ENCODE measurements at regions not wholly inside any gene's neighbourhood (a gene's known extent, or its start where the extent isn't known, plus 50 kb on each side); places are given as distances from the start of the nearest gene placed in this dataset.

DNA sequence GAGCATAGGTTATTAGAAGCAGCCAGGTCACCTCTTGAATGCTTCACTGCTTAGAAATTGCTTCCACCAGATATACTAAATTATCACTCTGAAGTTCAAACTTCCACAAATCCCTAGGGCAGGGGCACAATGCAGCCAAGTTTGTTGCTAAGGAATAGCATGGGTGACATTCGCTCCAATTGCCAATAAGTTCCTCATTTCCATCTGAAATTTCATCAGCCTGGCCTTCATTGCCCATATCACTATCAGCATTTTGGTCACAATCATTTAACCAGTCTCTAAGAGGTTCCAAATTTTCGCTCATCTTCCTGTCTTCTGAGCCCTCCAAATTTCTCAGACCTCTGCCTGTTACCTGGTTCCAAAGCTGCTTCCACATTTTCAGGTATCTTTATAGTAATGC lies 356.1 kb downstream of the DAD1 start:
- TF ChIP-seq, protein P1, sequence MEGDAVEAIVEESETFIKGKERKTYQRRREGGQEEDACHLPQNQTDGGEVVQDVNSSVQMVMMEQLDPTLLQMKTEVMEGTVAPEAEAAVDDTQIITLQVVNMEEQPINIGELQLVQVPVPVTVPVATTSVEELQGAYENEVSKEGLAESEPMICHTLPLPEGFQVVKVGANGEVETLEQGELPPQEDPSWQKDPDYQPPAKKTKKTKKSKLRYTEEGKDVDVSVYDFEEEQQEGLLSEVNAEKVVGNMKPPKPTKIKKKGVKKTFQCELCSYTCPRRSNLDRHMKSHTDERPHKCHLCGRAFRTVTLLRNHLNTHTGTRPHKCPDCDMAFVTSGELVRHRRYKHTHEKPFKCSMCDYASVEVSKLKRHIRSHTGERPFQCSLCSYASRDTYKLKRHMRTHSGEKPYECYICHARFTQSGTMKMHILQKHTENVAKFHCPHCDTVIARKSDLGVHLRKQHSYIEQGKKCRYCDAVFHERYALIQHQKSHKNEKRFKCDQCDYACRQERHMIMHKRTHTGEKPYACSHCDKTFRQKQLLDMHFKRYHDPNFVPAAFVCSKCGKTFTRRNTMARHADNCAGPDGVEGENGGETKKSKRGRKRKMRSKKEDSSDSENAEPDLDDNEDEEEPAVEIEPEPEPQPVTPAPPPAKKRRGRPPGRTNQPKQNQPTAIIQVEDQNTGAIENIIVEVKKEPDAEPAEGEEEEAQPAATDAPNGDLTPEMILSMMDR (conservative IDR thresholded peaks at IDR 0.05): no peak
- TF ChIP-seq EZH2 (IDR thresholded peaks at IDR 0.05; ENCODE audit: low read depth): no peak

Measured in PC-9 (cell line).